ENCODE measurements at regions not wholly inside any gene's neighbourhood (a gene's known extent, or its start where the extent isn't known, plus 50 kb on each side); places are given as distances from the start of the nearest gene placed in this dataset.
"Not testable (repeated sequence)": the region's sequence is repeated elsewhere in the genome, so short reads cannot be mapped to it uniquely, and the experiment has no call there.

DNA sequence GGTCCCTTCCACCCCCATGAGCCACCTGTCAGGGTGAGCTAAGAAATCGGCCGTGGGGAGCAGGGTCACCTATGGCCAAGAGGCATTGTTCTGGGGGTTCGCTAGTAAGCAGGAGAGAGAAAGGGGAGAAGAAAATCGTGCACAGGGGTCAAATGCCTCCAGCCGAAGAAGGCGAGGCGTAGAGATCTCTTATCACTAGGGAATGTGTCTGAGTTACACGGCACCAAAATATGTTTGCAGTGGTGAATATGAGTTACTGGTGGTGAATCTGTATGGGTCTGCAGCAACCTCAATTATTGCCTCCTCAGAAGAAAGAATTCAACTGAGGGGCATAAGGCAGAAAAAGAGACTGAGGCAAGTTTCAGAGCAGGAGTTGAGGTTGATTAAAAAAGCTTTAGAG, 54.2 kb upstream of the RABGAP1L start:
- Histone ChIP-seq H3K36me3 (ENCODE audit: control insufficient read depth, insufficient read depth, low read length) (no peaks in the 10 kb centered on the region), H3K4me3 (ENCODE audit: low read depth, low read length) (no peak overlapping the region), H3K27me3 (ENCODE audit: control insufficient read depth, insufficient read depth, low read length) (no peaks in the 10 kb centered on the region)
- no peak for TF ChIP-seq CTCF (IDR thresholded peaks at IDR 0.05; ENCODE audit: insufficient read depth, low read length, poor library complexity, severe bottlenecking)
- DNase-seq (ENCODE audit: low read depth), result no peak

DNA sequence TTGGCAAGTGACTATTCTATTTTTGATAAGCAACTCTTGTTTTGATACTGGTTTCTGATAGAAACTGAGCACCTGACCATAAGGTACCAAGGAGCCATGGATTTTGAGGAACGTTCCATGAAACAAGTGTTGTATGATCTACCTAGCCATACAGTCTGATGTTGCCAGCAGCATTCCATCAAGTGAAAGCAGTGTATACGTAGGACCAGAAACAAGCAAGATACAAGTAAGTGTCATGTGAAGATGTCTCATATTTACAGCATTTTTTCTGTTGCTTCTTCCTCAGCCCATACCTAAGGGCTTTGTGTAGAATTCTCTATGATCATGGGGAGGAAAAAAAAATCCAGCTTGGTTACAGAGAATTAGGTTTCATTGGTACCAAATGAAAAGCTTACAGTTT, 55.6 kb upstream of the RABGAP1L start:
- Histone ChIP-seq H3K36me3 (ENCODE audit: control insufficient read depth, insufficient read depth, low read length) (no peaks in the 10 kb centered on the region), H3K4me3 (ENCODE audit: low read depth, low read length) (no peak overlapping the region), H3K27me3 (ENCODE audit: control insufficient read depth, insufficient read depth, low read length) (no peaks in the 10 kb centered on the region)
- no peak for DNase-seq (ENCODE audit: low read depth)
- no peak for TF ChIP-seq CTCF (IDR thresholded peaks at IDR 0.05; ENCODE audit: insufficient read depth, low read length, poor library complexity, severe bottlenecking)

- H3K4me3 ChIP-seq (ENCODE audit: low read depth, low read length); DNase-seq (ENCODE audit: low read depth); H3K27me3 ChIP-seq (ENCODE audit: control insufficient read depth, insufficient read depth, low read length); H3K36me3 ChIP-seq (ENCODE audit: control insufficient read depth, insufficient read depth, low read length): not testable (repeated sequence)
These were observed 57.3 kb upstream of the RABGAP1L start for GRCh38 chr1:174101976-174102375.

DNA sequence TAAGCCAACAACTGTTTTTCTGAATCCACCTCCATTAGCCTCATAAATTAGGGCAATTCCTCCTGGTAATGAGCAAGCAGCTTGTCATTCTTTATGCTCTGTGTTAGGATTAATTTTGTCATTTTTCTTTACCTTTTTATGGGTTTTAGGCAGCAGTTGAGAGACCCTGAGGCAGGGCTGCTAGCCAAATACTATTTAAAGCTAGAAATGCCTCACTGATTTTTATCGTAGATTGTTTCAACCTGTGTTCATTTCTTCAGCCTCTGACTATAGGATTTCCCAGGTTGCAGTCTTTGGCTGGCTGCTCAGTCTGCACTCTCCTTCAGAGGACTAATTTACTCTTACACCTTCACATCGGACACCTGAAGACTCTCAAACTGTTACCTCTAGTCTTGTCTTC, 61.9 kb upstream of the RABGAP1L start:
- H3K36me3 ChIP-seq (ENCODE audit: control insufficient read depth, insufficient read depth, low read length), result no peaks in the 10 kb centered on the region
- TF ChIP-seq CTCF (IDR thresholded peaks at IDR 0.05; ENCODE audit: insufficient read depth, low read length, poor library complexity, severe bottlenecking), result no peak
- no peaks in the 10 kb centered on the region for H3K27me3 ChIP-seq (ENCODE audit: control insufficient read depth, insufficient read depth, low read length)
- H3K4me3 ChIP-seq (ENCODE audit: low read depth, low read length), result no peak overlapping the region
- DNase-seq (ENCODE audit: low read depth), result no peak

GRCh38 chr1:174093789-174094188, 65.5 kb upstream of the RABGAP1L start:
- not testable (repeated sequence) for DNase-seq (ENCODE audit: low read depth); H3K27me3 ChIP-seq (ENCODE audit: control insufficient read depth, insufficient read depth, low read length)

DNA sequence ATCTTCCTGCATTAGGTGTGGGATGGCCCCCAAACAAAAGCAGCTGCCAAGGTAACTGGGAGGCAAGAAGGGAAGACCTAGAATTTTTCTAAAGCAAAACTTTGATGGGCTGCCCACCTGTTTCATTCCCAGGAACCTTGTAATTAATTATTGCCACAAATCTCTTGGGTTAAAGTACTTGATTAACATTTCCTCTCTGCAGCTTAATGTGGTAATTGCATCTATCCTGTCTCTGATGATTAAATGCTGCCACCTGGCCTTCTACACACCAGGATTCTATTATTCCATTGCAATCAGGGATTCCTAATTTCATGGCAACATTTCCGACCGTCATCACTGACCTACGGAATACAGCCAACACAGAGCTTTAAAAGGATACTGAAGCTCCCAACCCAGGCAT, 68.3 kb upstream of the RC3H1 start:
- Histone ChIP-seq H3K27me3 (ENCODE audit: control insufficient read depth, insufficient read depth, low read length) (no peaks in the 10 kb centered on the region), H3K4me3 (ENCODE audit: low read depth, low read length) (no peak overlapping the region), H3K36me3 (ENCODE audit: control insufficient read depth, insufficient read depth, low read length) (no peaks in the 10 kb centered on the region)
- no peak for TF ChIP-seq CTCF (IDR thresholded peaks at IDR 0.05; ENCODE audit: insufficient read depth, low read length, poor library complexity, severe bottlenecking)
- DNase-seq (ENCODE audit: low read depth), result no peak

More at GRCh38 chr1:174093789-174094188, 65.5 kb upstream of the RABGAP1L start:
- peak; percentile 6 for TF ChIP-seq CTCF (IDR thresholded peaks at IDR 0.05; ENCODE audit: insufficient read depth, low read length, poor library complexity, severe bottlenecking)
- H3K4me3 ChIP-seq (ENCODE audit: low read depth, low read length); H3K36me3 ChIP-seq (ENCODE audit: control insufficient read depth, insufficient read depth, low read length): not testable (repeated sequence)
